Inflammatory macrophage treated with lipopolysaccharide for 4 hours (primary cell): ENCODE measurements at regions not wholly inside any gene's neighbourhood (a gene's known extent, or its start where the extent isn't known, plus 50 kb on each side); places are given as distances from the start of the nearest gene placed in this dataset.

ENCODE experiments used
- DNase-seq: peaks from one replicate; pipeline ENCODE4 v3.0.0-alpha.2; 2020

- no peak for DNase-seq
Measured at GRCh38 chr7:15798081-15798480, 111.6 kb upstream of the MEOX2 start.

DNA sequence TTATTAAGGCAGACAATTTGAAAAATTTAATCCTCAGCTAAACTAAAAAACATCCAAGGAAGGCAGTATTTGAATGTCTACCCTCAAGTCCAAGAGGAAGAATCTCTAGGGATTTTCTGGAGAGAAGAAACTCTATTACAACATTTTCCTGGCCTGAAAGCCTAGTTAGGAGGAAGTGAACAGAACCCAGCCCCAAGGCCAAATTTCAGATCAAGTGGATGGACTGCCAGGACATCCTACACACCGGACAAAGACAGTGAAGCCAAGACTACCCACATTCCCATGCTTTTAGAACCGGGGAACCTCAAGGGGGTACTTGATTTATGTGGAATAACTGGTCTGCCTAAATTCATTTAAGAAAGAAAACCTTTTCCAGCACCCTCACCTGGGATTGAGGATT, 108.9 kb upstream of the MEOX2 start:
- peak; percentile 3 for DNase-seq

GRCh38 chr7:15794801-15795200, 108.3 kb upstream of the MEOX2 start:
- DNase-seq: no peak

GRCh38 chr7:15784694-15785030, 98.2 kb upstream of the MEOX2 start:
- DNase-seq: no peak

- DNase-seq: peak; percentile 21
Measured at GRCh38 chr7:15783987-15784693, 97.7 kb upstream of the MEOX2 start.

DNA sequence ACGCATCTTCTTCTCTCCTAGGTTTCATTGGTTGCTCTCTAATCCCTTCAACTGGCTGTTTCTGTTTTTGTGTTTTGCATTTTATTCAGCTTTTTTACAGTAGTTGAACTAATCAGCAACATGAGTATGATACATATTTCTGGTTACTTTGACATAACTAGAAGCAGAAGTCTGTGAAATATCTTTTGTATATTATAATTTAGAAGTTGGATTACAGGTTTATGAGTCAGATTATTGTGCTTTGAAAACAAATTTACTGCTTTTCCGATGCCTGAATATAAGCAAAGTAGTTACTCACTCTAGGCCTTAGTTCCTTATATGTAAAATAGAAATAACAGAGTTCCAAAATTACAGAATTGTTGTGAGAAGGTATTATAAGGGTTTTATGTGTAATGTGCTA, 96.2 kb upstream of the MEOX2 start:
- DNase-seq: no peak

DNA sequence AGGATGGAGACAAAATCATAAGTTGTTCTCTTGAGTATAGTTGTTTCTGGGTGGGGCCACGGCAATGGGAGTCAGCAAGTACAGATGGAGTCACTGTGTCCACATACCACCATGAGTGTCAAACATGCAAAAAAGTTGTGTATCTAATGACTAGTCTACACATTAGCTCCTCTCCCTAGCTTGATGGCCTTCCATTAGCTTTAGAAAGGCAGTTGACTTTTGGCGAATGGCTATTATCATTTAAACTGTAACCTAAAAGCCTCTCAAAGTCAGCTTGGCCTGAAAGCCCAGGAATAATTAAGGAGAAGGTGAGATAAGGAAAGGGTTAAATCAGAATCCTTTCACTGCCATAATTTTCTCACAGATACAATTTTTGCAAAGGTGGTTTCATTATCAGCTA, 95.5 kb upstream of the MEOX2 start:
- no peak for DNase-seq

DNA sequence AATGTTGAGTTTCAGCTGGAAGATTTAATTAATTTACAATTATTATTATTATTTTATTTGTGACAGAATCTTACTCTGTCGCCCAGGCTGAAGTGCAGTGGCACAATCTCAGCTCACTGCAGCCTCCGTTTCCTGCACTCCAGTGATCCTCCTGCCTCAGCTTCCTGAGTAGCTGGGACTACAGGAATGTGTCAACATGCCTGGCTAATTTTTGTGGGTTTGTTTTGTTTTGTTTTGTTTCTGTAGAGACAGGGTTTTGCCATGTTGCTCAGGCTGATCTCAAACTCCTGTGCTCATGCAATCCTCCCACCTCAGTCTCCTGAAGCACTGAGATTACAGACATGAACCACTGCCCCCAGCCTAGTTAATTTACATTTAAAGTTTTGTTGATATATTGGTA, 93.8 kb upstream of the MEOX2 start:
- DNase-seq: peak; percentile 43

GRCh38 chr7:15778191-15778590, 91.7 kb upstream of the MEOX2 start:
- DNase-seq: no peak

DNA sequence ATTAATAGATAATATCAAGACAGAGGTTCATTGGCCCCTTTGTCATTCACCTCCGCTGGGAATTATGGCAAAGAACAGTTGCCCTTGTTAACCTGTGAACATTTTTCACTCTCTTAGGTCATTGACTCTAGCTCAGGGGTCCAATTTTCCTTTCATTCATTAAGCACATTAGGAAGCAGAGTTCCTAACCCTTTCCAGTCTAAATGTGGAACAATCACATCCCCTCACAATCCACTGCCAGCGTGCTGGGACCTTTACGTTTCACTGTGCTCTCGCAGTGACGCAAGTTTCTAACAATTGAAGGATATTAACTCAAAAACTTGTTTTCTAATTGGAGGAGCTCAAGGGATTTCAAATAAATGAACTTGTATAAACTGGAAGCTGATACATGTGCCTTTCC, 79.3 kb upstream of the MEOX2 start:
- no peak for DNase-seq

GRCh38 chr7:15764851-15765382, 78.4 kb upstream of the MEOX2 start:
- DNase-seq: no peak

DNA sequence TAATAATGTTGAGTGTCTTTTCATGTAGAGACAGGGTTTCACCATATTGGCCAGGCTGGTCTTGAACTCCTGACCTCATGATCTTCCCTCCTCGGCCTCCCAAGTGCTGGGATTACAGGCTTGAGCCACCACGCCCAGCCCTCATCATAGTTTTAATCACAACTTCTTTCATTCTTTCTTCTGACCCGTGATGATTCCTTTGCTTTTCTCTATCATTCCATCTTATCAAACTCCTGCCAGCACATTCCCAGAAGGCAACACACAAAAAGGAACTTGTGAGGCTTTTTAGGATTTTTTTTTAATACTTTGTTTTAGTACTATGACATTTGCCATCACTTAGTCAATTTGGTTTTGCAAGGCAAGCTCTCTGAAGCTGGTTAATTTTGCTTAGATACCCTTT, 77.5 kb upstream of the MEOX2 start:
- no peak for DNase-seq

DNA sequence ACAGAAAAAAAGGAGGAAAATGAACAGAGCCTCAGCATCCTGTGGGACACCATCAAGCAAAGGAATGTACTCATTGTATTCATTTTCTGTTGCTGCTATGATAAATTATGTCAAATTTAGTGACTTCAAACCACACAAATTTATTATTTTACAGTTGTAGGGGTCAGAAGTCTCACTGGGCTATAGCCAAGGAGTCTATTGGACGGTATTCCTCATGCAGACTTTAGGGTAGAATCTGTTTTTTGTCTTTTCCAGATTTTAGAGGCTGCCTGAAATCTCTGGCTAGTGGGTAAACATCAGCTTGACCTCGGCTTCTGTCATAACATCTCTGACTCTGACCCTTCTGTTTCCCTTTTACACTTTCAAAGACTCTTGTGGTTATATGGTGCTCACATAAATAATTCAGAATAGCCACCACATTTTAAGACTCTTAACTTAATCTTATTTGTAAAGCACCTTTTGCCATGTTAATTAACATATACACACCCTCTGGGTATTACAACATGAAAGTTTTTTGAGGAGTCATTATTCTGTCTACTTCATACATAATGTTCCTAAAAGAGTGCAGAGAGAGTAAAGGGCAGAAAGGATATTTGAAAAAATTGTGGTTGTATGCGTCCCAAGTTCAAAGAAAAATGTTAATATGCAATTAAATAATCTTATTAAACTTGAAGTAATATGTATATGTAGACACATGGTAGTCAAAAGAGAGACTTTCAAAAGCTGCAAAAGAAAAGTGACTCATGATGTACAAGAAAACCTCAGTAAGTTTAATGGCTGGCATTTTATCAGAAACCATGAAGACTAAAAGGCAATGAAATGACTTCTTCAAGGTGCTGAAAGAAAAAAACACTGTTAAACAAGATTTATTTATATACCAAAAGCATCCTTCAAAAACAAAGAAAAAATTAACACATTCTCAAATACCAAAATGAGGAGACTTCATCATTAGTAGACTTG, 70.8 kb upstream of the MEOX2 start:
- DNase-seq: no peak

DNA sequence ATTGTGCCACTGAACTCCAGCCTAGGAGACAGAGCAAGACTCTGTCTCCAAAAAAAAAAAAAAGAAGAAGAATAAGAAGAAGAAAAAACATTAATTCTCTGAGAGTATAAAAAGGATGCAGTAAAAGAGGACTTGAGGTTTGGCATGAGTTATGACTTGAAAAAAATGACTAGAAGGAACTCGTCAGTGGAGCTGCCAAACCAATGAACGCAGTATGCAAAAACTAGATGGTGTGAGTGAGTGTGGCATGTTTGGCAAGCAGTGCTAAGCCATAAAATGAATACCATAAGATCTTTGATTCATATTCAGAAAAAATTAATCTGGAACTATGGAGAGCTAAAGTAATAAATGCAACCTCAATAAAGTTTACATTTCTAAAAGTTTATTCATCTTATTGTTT, 68.6 kb upstream of the MEOX2 start:
- DNase-seq: no peak

GRCh38 chr7:15753887-15754579, 67.5 kb upstream of the MEOX2 start:
- no peak for DNase-seq

- no peak for DNase-seq
Measured at GRCh38 chr7:15752377-15752776, 65.9 kb upstream of the MEOX2 start.

- no peak for DNase-seq
Measured at GRCh38 chr7:15751191-15751701, 64.8 kb upstream of the MEOX2 start.

DNA sequence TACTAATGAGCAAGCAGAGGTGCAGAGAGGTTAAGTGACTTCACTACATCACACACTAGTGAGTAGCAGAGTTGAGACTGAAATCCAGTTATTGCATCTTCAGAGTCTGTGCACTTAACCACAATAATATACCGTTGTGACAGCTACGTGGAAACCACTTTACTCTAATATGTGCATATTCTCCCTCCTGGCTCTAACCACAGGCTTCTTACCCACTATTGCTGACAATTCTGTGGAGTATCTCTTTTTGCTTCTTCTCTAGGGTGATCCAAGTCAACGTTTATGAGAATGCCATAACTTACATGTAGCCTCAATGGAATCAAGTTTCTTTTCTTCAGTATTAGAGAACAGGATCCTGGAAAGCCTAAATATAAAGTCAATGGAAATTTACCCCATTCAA, 64.2 kb upstream of the MEOX2 start:
- DNase-seq: no peak

DNA sequence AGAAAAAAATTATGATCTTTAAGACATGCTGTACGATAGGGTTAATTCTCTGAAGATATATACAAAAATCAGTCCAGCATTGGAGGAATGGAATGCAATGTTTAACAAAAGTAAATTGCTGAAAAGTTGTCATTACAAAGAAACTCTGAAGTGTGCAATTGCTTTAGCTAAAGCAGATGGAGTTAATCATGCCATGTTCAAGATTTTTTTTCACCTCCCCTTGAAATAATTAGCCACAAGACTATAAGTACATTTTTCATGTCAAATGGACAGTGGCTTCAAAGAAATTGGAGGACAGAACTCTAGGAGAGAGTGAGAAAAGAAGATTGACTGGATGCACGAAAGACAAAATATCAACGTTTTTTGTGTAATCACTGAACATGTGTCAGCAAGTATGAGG, 63.1 kb upstream of the MEOX2 start:
- no peak for DNase-seq

DNA sequence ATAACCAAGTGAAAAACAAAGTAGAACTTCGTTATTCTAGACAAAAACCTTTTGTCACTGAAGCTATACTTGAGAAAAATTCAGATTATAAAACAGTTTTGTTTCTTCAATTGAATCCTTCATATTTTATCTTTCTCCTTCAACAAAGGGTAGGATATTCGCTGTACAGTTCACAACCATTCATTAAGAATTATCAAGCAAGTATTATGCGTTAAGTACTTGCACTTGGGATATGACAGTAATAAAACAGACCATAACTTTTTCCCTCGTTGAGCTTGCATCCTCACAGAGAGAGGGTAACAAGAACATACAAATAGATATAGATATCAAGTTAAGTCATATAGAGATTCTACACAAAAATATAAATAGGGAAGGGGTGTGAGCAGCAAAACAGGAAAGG, 61.2 kb upstream of the MEOX2 start:
- DNase-seq: no peak

GRCh38 chr7:15747301-15747700, 60.8 kb upstream of the MEOX2 start:
- DNase-seq: no peak

GRCh38 chr7:15743926-15744480, 57.5 kb upstream of the MEOX2 start:
- DNase-seq: no peak

DNA sequence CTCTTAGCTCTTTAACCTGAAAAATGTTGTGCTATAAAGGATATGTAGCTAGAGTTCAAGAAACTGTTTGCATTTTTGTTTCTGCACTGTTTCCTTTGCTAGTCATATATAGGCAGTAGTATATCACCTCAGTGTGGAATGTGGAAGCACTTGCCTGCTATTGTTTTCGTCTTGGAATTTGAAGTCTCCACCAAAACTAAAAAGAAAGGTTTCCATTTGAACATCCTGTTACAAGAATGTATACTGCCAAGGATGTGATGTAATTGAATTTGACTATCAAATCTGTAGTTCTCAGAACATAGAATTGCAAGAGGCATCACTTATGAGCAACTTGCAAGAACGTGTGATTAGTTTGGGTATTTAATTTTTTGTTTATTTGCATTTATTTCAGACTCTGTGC, 51.1 kb upstream of the MEOX2 start:
- no peak for DNase-seq
